Stomach (tissue), 8 donors: ENCODE measurements at regions not wholly inside any gene's neighbourhood (a gene's known extent, or its start where the extent isn't known, plus 50 kb on each side); places are given as distances from the start of the nearest gene placed in this dataset.

ENCODE experiments used
- DNase-seq, 2 donors: peaks; one replicate each; pipeline versions ENCODE4 v3.0.0 to v3.0.0-alpha.2; 2013 to 2019
- H3K27ac ChIP-seq, 5 donors: fragments of 200-600 bp in 4 of 5; sonication (generic) in 4 of 5; one replicate each; pipeline ENCODE4 v1.5.1; 2013 to 2019; ENCODE audit warnings: mild to moderate bottlenecking in 1 of 5, moderate library complexity in 1 of 5
- H3K27me3 ChIP-seq, 3 donors: fragments of 200-600 bp; sonication (generic); one replicate each; pipeline ENCODE4 v1.5.1; 2017 to 2019; ENCODE audit warnings: mixed run types in 1 of 3
- H3K36me3 ChIP-seq, 4 donors: fragments of 200-600 bp; sonication (generic); 1 replicate in 3 of 4; 2 replicates in 1 of 4; pipeline ENCODE4 v1.5.1; 2016 to 2019
- H3K4me1 ChIP-seq, 4 donors: fragments of 200-600 bp; sonication (generic); one replicate each; pipeline ENCODE4 v1.5.1; 2016 to 2019
- H3K4me3 ChIP-seq, 4 donors: fragments of 200-600 bp; sonication (generic) in 3 of 4; one replicate each; pipeline ENCODE4 v1.5.1; 2016 to 2019; ENCODE audit warnings: mild to moderate bottlenecking in 1 of 4
- H3K9me3 ChIP-seq, 4 donors: fragments of 200-600 bp; sonication (generic); one replicate each; pipeline ENCODE4 v1.5.1; 2016 to 2019
- CTCF ChIP-seq, 7 experiments: fragments of 450-650 bp in 4 of 7; fragments of 200-600 bp in 3 of 7; sonication (generic) in 3 of 7; IDR thresholded peaks; one replicate each; pipeline ENCODE4 v1.5.1; 2016 to 2019; ENCODE audit warnings: antibody characterized with exemption in 7 of 7, control low read depth in 2 of 7, mild to moderate bottlenecking in 1 of 7
- EP300 ChIP-seq: sonication (generic); formaldehyde crosslinking; IDR thresholded peaks from one replicate; pipeline ENCODE4 v1.6.1; 2017; ENCODE audit warnings: antibody characterized with exemption
- POLR2A ChIP-seq, 4 donors: fragments of 450-650 bp; IDR thresholded peaks; one replicate each; pipeline ENCODE4 v1.6.1; 2016; ENCODE audit warnings: antibody characterized with exemption in 4 of 4, control low read depth in 2 of 4, mild to moderate bottlenecking in 1 of 4, moderate library complexity in 1 of 4
- POLR2AphosphoS5 ChIP-seq, 3 donors: sonication (generic); formaldehyde crosslinking; IDR thresholded peaks; one replicate each; pipeline ENCODE4 v1.6.1; 2016; ENCODE audit warnings: antibody characterized with exemption in 3 of 3
- WGBS, 5 donors: extraction: QIAGEN DNeasy Blood & Tissue Kit in 3 of 5; methylation state at CpG; one replicate each; pipeline versions ENCODE4 v1.1.5 to v1.1.7; 2013 to 2018; 5-methylcytosine and 5-hydroxymethylcytosine counted together
- intact Hi-C: fragments of 100-400 bp; cut with DNase I; formaldehyde crosslinking; loops from one replicate; pipeline ENCODE4 v1.15.1; 2023; ENCODE audit warnings: low total_unique reads
- donor health status: healthy with polysubstance abuse.
- donor health status: Bipolar disorder and iron deficiency.
- donor health status: healthy.

- TF ChIP-seq POLR2AphosphoS5 (IDR thresholded peaks at IDR 0.05) (no peak), EP300 (no peak), CTCF (IDR thresholded peaks at IDR 0.05) (no peak), POLR2A (IDR thresholded peaks at IDR 0.05) (no peak)
- H3K4me3 ChIP-seq: no peak overlapping the region
- peaks cover 0 to 4% (median 0%) of the 10 kb centered on the region in 4 donors for H3K4me1 ChIP-seq
- DNase-seq: no peak
- peaks cover 0 to 6% (median 0%) of the 10 kb centered on the region in 4 donors for H3K9me3 ChIP-seq
- no peaks in the 10 kb centered on the region for H3K27me3 ChIP-seq
- WGBS, 5 donors: 71 to 76% (median 75%) methylated on average over 3 of the region's 3 CpGs
- intact Hi-C loops: no loop called here
- H3K36me3 ChIP-seq: no peaks in the 10 kb centered on the region
- H3K27ac ChIP-seq: no peak overlapping the region
Observed at GRCh38 chr4:174088795-174089194, 194.7 kb downstream of the FBXO8 start.

GRCh38 chr4:174086829-174087799 lies 196.4 kb downstream of the FBXO8 start:
- Histone ChIP-seq H3K4me3 (no peak overlapping the region), H3K36me3 (no peaks in the 10 kb centered on the region), H3K4me1 (peaks cover 0 to 4% (median 0%) of the 10 kb centered on the region in 4 donors), H3K27me3 (no peaks in the 10 kb centered on the region), H3K27ac (no peak overlapping the region), H3K9me3 (no peaks in the 10 kb centered on the region)
- no peak for DNase-seq
- TF ChIP-seq POLR2AphosphoS5 (IDR thresholded peaks at IDR 0.05) (no peak), CTCF (IDR thresholded peaks at IDR 0.05) (no peak), POLR2A (IDR thresholded peaks at IDR 0.05) (no peak), EP300 (no peak)
- intact Hi-C loops: no loop called here
- WGBS, 5 donors: 47 to 59% (median 50%) methylated on average over 14 of the region's 14 CpGs

GRCh38 chr4:174084981-174085380 lies 198.5 kb downstream of the FBXO8 start:
- no peaks in the 10 kb centered on the region for H3K36me3 ChIP-seq

GRCh38 chr4:174084542-174084941 lies 198.9 kb downstream of the FBXO8 start:
- 0 to 69% (median 34%) methylated on average over 1 of the region's 1 CpG; no CpG with 5 or more reads in 1 of the 5 donors for WGBS, 5 donors
- Histone ChIP-seq H3K36me3 (no peaks in the 10 kb centered on the region), H3K4me1 (peaks cover 0 to 4% (median 0%) of the 10 kb centered on the region in 4 donors), H3K4me3 (no peak overlapping the region), H3K9me3 (no peaks in the 10 kb centered on the region), H3K27ac (no peak overlapping the region), H3K27me3 (no peaks in the 10 kb centered on the region)
- no peak for DNase-seq
- intact Hi-C loops: no loop called here
- no peak for TF ChIP-seq POLR2AphosphoS5 (IDR thresholded peaks at IDR 0.05)
- no peak for TF ChIP-seq EP300
- no peak for TF ChIP-seq POLR2A (IDR thresholded peaks at IDR 0.05)
- no peak for TF ChIP-seq CTCF (IDR thresholded peaks at IDR 0.05)

More at GRCh38 chr4:174084981-174085380, 198.5 kb downstream of the FBXO8 start:
- no peak overlapping the region for H3K4me3 ChIP-seq
- WGBS, 5 donors: 84 to 93% (median 89%) methylated on average over 2 of the region's 2 CpGs
- H3K27me3 ChIP-seq: no peaks in the 10 kb centered on the region
- peaks cover 0 to 4% (median 0%) of the 10 kb centered on the region in 4 donors for H3K4me1 ChIP-seq
- H3K27ac ChIP-seq: no peak overlapping the region
- no peaks in the 10 kb centered on the region for H3K9me3 ChIP-seq
- no peak for TF ChIP-seq CTCF (IDR thresholded peaks at IDR 0.05)
- intact Hi-C loops: no loop called here
- no peak for DNase-seq
